ENCODE measurements at regions not wholly inside any gene's neighbourhood (a gene's known extent, or its start where the extent isn't known, plus 50 kb on each side); places are given as distances from the start of the nearest gene placed in this dataset.

GRCh38 chr2:181262782-181263181 lies 194.4 kb upstream of the ITGA4 start (continued):
- no peak for TF ChIP-seq ELF1 (IDR thresholded peaks at IDR 0.05; ENCODE audit: borderline replicate concordance, low read depth)

- ChIA-PET POLR2A (no interaction called here), CTCF (no interaction called here), RAD21 (ENCODE audit: low non-redundant PET in 1 of 2, low total read pairs in 2 of 2, uncharacterized antibody in 2 of 2, unreplicated experiment in 2 of 2) (no interaction called here)
- Histone ChIP-seq H3K4me2 (ENCODE audit: low read length) (no peak overlapping the region), H3K9me3 (ENCODE audit: control insufficient read depth in 1 of 2, insufficient read depth in 1 of 2, low read depth in 1 of 2, low read length in 2 of 2) (no peaks in the 10 kb centered on the region), H3K9ac (ENCODE audit: low read length) (no peak overlapping the region), H4K20me1 (ENCODE audit: insufficient read depth) (no peaks in the 10 kb centered on the region), H2AFZ (ENCODE audit: low read depth, low read length, poor library complexity, severe bottlenecking) (no peak overlapping the region), H3K9me2 (ENCODE audit: insufficient read depth) (no peaks in the 10 kb centered on the region), H3K4me3 (replicated peaks in 1 of 2; ENCODE audit: low read depth in 1 of 2, low read length in 2 of 2) (no peak overlapping the region), H3K27me3 (ENCODE audit: insufficient read depth, low read length) (no peaks in the 10 kb centered on the region), H3K36me3 (ENCODE audit: control insufficient read depth in 1 of 2, insufficient read depth in 2 of 2, low read length in 2 of 2) (no peaks in the 10 kb centered on the region), H3K27ac (ENCODE audit: low read depth, low read length) (no peak overlapping the region), H3K4me1 (ENCODE audit: control insufficient read depth in 1 of 2, insufficient read depth in 2 of 2, low read length in 2 of 2) (no peaks in the 10 kb centered on the region), H3K79me2 (ENCODE audit: insufficient read depth, low read length) (no peaks in the 10 kb centered on the region)
- intact Hi-C loops (cut with micrococcal nuclease) = no loop called here
- TF ChIP-seq SIN3A (IDR thresholded peaks at IDR 0.05; ENCODE audit: low read depth) = no peak
- TF ChIP-seq MAX (IDR thresholded peaks at IDR 0.05) = no peak
- no peak for TF ChIP-seq YY1 (IDR thresholded peaks at IDR 0.05; ENCODE audit: extremely low read depth, insufficient replicate concordance, low read depth, low read length)
- no peak for TF ChIP-seq ELF1 (IDR thresholded peaks at IDR 0.05; ENCODE audit: borderline replicate concordance, low read depth)
- no peak for TF ChIP-seq RAD21 (IDR thresholded peaks at IDR 0.05; ENCODE audit: low read depth)
- no peak for TF ChIP-seq CBX3 (IDR thresholded peaks at IDR 0.05; ENCODE audit: low read depth)
- TF ChIP-seq SRF (IDR thresholded peaks at IDR 0.05; ENCODE audit: low read depth) = no peak
- TF ChIP-seq EZH2phosphoT487 (IDR thresholded peaks at IDR 0.05; ENCODE audit: borderline replicate concordance) = no peak
- TF ChIP-seq SP1 (IDR thresholded peaks at IDR 0.05; ENCODE audit: low read depth) = no peak
- no peak for TF ChIP-seq REST (IDR thresholded peaks at IDR 0.05; ENCODE audit: low read depth)
- no peak for TF ChIP-seq ZNF274 (IDR thresholded peaks at IDR 0.05; ENCODE audit: low read depth, low read length)
- TF ChIP-seq POLR2A (IDR thresholded peaks at IDR 0.05; ENCODE audit: borderline replicate concordance, extremely low read depth, insufficient read depth, insufficient read length) = no peak
- TF ChIP-seq ZFX (IDR thresholded peaks at IDR 0.05) = no peak
- no peak for TF ChIP-seq ZBTB33 (IDR thresholded peaks at IDR 0.05; ENCODE audit: extremely low read depth, insufficient replicate concordance, low read length)
- no peak for TF ChIP-seq FOSL1 (IDR thresholded peaks at IDR 0.05; ENCODE audit: low read depth)
- no TSS peak for BruUV-seq (replicated peaks)
- no peak for DNase-seq (ENCODE audit: low read depth, low spot score)
- ATAC-seq = no peak
These were observed 193.2 kb upstream of the ITGA4 start for GRCh38 chr2:181264001-181264400.

Measured in HCT116 (cell line).